Fibroblast of upper back skin (primary cell): ENCODE measurements at regions not wholly inside any gene's neighbourhood (a gene's known extent, or its start where the extent isn't known, plus 50 kb on each side); places are given as distances from the start of the nearest gene placed in this dataset.

Experiments used
- DNase-seq: peaks from one replicate; pipeline ENCODE4 v3.0.0-alpha.2; 2013

DNA sequence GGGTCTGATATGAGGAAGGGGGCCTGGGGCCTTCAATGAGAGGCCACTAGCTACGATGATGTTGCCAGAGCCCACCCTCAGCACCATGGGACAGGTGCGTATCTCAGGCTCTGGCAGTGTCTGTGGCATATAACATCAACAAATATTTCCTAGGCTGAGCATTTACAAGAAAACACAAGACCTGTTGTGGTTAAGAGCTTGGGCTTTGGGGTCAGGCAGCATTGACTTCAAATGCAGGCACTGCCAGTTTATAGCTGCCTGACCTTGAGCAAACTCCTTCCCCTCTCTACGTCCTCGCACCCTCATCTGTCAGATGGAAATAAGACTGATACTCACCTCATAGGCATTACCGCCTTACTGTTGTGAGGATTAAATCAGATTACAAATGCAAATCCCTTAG is 156.0 kb downstream of the KATNAL1 start:
- DNase-seq: no peak

DNA sequence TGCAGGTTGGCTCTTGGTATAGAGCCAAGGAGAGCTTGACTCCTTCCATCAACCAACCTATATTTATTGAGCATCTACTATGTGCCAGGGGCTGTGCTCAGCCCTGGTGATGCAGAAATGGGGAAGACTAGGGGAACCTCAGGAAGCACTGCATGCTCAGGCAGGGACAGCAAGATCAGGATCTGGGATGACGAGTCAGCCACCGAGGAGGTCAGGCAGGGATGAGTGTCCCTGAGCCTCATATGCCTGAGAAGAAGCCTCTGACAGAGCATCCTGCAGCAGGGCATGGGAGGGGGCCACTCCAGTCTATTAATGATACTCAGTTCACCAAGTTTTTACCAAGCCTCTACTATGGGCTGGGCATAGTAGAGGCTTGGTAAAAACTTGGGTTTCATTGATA is 158.1 kb downstream of the KATNAL1 start:
- DNase-seq: no peak

DNA sequence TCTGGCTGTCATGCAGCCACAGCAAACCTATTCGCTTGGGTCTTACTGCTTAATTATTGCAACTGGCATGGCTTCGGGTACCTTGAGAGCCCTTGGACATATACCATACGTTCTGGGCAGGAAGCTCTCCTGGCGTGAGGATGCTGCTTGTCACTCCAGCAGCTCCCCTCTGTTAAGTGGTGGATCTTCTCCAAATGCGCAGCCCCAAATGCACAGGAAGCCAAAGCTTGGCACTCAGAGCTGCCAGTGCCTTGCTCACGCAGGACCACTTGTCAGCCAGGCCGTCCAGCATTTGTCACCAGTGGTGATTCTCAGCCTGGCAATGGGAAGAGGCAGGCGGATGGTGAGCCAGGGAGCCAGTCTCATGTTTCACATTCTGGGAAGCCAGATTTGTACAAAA is 158.6 kb downstream of the KATNAL1 start:
- no peak for DNase-seq

DNA sequence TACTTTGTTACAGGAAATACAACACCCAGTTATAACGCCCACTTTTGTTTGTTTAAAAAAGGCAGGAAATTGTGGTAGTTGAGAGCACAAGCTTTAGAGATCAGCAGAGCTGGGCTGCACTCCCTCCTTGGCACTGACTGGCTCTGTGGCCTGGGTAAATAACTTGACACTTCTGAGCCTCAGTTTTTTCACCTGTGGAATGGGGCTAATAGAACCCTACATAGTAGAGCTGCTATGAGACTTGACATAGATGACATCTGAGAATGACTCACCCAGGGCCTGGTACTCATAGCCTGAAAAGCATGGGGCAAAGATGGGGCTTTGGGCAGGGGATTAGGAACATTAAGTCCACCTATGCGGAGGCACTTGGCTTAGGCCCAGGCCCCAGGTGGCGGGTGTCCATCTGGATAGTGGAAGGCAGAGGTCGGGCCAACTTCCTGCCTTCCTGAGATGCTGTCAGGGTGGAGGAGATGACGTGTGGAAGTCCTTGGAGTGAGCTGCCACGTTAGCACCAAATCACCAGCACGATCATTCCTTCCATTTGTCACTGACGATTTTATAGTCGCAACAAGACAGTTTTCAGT is 159.1 kb downstream of the KATNAL1 start:
- DNase-seq: no peak

DNA sequence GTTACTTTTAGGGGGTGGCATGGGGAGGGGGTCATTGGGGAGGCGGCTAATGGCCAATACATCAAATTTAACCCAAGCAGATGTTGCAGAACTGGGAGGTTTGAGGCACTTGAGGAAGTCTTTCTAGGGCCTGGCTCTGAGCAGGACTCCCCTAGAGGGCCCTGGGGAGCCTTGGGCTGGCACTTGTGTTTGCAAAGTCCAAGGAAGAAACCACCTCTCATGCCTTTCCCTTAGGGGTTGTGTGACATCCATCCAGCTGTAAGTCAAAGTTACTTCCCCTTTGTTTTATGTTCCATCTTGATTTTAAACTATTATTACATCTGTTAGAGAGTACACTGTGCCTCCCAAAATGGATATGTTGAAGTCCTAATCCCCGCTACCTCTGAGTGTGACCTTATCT is 159.9 kb downstream of the KATNAL1 start:
- no peak for DNase-seq

GRCh38 chr13:30147015-30147414 is 160.3 kb downstream of the KATNAL1 start:
- DNase-seq: no peak

- no peak for DNase-seq
Measured at GRCh38 chr13:30145709-30146367, 161.5 kb downstream of the KATNAL1 start.

DNA sequence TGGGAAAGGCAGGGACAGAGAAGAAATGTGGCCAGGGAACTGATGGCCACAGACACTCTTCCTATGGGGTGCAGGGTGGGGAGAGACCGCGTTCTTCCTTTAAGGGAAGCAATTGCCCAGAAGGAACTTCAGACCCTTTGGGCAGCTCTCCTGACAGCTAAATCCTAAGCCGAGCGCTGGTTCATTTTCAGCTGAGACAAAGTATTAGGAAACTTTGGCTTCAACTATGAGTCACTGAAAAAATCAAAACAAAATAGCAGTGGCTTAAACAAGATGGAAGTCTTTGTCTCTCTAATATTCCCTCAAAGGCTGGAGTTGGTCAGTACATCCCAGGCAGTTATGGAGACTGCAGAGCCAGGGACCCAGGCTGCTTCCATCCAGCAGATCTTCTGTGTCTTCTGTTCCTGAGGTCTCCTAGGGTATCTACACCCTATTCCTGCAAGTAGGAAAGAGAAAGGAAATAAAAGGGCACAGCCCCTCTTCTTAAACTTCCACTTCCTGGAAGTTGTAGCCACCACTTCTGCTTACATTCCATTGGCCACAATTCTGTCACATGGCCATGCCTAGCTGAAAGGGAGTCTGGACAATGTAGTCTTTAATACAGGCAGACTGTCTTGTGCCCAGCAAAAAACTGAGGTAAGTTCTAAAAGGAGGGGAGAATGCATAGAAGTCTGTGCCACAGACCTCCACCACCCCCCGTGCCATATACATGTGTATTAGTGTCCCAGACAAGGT is 163.5 kb downstream of the KATNAL1 start:
- peak; percentile 61 for DNase-seq

DNA sequence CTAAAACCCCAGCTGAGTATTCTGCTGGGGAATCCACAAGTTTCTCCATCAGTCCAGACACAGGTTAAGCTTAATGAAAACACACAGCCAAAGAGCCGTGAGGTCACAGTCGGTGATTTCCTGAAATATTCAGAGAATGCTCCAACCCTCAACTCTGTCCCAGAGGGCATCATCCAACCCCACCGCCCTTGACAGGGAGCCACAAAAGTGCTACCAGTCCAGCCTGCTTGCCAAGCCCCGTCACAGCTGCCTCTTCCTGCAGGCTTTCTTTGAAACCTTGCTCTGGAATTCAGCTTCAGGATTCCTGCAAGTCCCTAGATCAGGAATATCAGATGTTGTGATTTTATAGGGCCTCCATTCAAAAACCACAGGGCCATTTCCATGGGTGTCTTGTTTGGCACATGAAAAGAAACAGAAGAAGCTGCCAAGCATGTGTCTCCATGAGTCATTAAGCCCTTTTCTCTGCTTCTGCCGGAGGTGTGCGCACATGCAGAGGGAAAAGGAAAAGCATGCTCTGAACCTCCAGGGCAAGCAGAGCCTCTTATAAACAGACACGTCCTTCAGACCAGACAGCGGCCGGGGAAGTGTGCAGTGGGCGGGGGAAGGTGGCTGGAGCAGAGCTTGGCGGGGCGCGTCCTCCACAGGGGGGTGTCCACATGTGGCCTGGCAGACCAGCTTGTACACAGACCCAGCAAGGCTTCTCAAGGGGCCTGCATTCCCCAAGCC is 164.7 kb downstream of the KATNAL1 start:
- DNase-seq: peak; percentile 99

DNA sequence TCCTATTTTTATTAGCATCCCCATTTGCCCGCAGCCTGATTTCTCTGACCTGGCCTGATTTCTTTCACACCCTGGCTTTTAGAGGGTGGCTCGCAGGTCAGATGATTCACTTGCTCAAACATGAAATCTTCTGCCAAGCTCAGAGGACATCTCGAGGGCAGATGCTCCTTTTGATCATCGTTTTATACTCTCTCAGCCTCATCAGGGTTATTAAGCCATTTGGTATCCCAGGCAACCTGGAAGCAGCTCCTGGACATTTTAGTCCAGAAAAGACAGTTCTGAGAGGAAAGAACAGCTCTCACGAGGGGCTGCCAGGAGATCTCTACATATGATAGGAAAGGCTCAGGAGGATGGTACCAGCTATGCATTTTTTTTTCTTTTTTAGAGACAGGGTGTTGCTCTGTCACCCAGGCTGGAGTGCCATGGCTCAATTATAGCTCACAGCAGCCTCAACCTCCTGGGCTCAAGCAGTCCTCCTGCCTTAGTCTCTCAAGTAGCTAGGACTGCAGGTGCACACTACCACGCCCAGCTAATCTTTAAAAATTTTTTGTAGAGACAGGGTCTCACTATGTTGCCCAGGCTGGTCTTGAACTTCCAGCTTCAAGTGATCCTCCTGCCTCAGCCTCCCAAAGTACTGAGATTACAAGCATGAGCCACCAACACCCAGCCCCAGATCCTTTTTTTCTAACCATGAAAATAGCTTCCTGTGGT is 165.4 kb downstream of the KATNAL1 start:
- no peak for DNase-seq

- no peak for DNase-seq
Measured at GRCh38 chr13:30140973-30141372, 166.4 kb downstream of the KATNAL1 start.

DNA sequence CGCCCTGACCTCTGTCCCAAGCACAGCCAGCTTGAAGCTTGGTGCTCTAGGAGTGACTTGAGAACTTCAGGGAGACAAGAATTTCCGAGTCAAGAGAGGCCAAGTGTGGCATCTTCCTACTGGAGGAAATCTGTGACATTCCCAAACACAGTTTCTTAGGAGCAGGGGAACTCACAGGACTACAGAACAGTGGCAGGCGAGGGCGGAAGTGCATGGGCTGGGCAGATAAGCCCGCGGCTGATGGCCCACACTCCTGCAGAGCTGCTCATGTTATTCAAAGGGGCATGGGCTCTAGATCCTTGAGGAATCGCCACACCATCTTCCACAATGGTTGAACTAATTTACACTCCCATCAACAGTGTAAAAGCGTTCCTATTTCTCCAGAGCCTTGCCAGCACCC is 168.8 kb downstream of the KATNAL1 start:
- DNase-seq: no peak

DNA sequence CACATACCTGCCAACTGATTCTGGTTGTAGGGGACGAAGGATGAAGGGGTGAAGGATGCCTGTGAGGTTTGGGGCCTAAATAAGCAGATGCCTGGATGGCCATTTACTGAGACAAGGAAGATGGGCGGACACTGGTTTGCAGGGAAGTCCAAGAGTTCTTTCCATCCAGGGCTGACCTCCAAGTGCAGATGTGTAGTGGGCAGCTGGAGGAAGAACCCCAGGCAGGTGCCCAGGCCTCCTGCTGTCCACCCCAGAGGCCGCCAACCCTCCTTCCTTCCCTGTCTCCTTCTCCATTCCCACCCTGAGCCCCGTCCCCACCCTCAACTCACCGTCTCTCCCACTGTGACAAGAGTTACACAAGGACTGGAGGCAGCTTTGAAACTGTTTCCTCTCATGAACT is 171.5 kb downstream of the KATNAL1 start:
- no peak for DNase-seq

DNA sequence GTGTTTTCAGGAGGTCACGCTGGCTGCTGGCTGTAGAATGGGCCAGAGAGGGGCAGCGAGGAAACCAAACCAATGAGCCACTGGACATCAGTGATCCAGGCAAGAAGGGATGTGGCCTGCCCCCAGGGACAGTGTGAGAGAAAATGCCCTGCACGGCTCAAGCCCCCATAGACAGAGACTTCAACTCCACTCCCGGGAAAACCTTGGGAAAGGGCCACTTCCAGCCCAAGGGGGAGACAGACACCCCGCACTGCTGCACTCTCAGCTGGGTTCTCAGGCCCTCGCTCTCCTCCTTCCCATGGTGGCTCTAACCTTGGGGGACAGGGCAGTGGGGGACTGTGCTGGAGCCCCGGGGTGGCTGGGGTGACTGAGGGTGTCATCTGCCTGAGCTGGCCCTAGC is 172.0 kb downstream of the KATNAL1 start:
- no peak for DNase-seq

DNA sequence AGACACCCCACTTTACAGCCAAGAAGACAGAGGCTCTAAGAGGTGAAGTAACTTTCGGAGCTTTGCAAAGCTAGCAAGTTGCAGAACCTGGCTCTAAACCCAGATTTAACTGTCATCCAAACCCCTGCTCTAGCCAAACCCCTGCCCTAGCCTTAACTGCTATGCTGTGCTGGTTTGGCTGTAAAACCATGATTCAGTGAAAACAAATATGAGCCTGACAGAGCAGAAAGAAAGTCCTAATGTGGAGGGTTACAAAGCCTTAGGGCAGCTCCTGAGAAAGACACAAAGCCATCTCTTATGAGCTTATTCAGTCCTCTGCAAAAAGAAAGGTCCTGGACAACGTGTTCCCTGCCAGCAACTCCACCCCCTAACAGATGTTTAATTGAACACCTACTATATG is 172.8 kb downstream of the KATNAL1 start:
- no peak for DNase-seq

DNA sequence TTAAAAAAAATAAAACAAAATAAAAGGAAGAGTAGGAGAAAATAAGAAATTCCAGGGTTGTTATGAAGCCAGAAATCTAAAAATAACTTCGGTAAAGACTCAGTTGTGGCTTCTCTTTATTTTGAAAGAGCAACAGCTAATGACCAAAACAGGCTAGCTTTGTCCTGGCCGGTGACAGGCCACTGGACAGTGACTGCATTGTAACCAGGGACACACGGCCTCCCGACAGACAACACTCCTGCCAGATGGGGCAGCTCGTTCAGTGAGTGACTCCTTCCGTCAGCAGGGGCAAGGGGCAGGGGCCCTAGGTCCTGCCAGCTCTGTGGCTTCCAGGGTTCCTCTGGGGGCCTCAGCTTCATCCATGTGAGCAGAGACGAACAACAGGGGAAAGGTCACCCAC is 173.4 kb downstream of the KATNAL1 start:
- DNase-seq: no peak

DNA sequence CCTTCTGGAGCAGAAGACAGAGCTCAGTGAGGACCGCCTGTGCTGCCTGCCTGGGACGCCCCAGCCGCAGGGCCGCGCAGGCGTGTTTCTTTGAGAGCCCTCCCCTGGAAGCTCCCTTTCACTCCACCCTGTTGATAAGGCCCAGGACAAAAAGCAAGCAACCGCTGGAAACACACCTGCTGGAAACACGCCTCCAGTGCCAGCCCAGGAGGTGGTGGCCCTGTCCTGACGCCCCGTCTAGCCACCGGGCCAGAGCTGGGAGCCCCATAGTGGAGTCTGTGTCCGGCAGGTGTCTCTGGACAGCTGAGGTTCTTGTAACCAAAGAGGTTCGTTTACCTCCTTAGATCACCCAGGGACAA is 173.8 kb downstream of the KATNAL1 start:
- no peak for DNase-seq

- DNase-seq: peak; percentile 92
Measured at GRCh38 chr13:30132623-30133553, 174.5 kb downstream of the KATNAL1 start.

DNA sequence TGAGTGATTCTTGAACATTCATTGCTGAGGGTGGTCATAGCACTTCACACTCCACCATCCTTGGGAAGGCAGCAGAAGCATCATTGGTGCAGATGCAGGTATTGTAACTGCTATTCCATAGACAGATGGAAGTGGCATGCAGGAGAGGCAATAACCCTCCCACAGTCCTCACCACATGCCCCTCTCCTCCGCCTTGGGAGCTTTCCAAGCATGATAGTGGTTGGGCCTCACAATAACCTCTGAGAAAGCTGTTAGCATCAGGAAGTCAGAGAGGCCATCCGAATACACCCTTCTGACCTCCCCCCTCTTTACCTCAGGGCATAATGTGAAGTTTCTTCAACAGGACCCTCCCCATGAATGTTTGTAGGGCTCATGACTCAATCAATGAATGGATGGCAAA is 177.9 kb downstream of the KATNAL1 start:
- no peak for DNase-seq

- no peak for DNase-seq
Measured at GRCh38 chr13:30128591-30128990, 178.8 kb downstream of the KATNAL1 start.

- DNase-seq: no peak
Measured at GRCh38 chr13:30128095-30128494, 179.3 kb downstream of the KATNAL1 start.

DNA sequence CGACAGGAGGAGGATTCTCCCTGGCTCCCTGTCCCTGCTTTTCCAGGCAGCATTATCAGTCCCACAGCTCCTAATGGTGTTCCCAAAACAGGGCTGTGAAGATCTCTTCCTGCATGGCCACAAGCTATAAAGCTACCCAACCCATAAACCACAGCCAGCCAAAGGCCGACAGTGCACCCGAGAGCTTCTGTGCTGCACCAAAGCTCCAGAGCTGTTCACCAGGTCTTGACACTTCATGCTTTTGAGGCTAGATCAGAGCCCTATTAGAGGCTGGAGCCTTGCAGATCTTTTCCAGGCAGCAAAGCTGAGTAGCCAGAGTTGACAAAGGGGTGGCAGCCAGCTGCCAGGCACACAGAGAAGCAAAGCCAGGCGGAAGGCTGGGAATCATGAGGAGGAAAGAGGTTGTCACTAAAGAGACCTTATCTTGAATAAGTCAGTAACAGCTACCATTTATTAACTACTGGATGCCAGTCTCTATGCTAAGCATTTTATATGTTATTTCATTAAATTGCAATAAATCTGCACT is 180.4 kb downstream of the KATNAL1 start:
- no peak for DNase-seq
